MM.1S (cell line): ENCODE measurements at regions not wholly inside any gene's neighbourhood (a gene's known extent, or its start where the extent isn't known, plus 50 kb on each side); places are given as distances from the start of the nearest gene placed in this dataset.

Experiments
- EZH2 ChIP-seq: fragments of 300-600 bp; sonication (generic); optimal IDR thresholded peaks from 2 replicates; pipeline ENCODE3; 2017; ENCODE audit warnings: low read depth, mild to moderate bottlenecking, antibody characterized with exemption, low read length, mixed read lengths
- EZH2phosphoT487 ChIP-seq: fragments of 300-600 bp; sonication (generic); IDR thresholded peaks from 2 replicates; pipeline ENCODE4 v1.6.1; 2018; ENCODE audit warnings: antibody characterized with exemption, low read length
- TF ChIP-seq, protein P1 (sequence below): fragments of 300-600 bp; sonication (generic); IDR thresholded peaks from 2 replicates; pipeline ENCODE4 v1.5.1; 2016; ENCODE audit warnings: antibody characterized with exemption, low read length, mixed read lengths

DNA sequence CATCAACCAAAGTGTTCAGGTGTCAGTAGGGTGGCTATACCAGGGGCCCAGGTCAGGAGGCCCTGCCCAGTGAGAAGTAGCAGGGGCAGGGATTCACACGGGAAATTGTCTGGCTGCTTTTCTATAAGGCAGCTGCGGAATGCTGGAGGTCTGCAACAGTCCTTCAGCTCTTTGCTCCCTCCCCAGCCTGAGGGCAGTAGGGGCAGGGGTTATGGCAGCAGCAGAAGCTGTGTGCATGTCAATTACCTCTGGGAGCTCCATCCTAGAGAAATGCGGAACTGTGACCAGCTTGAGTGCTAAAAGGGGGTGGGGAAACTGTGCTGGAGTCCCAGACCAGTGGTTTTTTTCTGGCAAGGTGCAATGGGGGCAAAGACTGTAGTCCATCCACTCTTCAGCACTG lies 810.4 kb downstream of the PCDH7 start:
- TF ChIP-seq, protein P1, sequence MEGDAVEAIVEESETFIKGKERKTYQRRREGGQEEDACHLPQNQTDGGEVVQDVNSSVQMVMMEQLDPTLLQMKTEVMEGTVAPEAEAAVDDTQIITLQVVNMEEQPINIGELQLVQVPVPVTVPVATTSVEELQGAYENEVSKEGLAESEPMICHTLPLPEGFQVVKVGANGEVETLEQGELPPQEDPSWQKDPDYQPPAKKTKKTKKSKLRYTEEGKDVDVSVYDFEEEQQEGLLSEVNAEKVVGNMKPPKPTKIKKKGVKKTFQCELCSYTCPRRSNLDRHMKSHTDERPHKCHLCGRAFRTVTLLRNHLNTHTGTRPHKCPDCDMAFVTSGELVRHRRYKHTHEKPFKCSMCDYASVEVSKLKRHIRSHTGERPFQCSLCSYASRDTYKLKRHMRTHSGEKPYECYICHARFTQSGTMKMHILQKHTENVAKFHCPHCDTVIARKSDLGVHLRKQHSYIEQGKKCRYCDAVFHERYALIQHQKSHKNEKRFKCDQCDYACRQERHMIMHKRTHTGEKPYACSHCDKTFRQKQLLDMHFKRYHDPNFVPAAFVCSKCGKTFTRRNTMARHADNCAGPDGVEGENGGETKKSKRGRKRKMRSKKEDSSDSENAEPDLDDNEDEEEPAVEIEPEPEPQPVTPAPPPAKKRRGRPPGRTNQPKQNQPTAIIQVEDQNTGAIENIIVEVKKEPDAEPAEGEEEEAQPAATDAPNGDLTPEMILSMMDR = no peak
- no peak for TF ChIP-seq EZH2
- TF ChIP-seq EZH2phosphoT487 = no peak
